22Rv1 (cell line): ENCODE measurements at regions not wholly inside any gene's neighbourhood (a gene's known extent, or its start where the extent isn't known, plus 50 kb on each side); places are given as distances from the start of the nearest gene placed in this dataset.

ENCODE experiments used
- ZFX ChIP-seq: fragments of 450-650 bp; IDR thresholded peaks from 2 replicates; pipeline ENCODE4 v1.6.1; 2017; ENCODE audit warnings: antibody characterized with exemption, borderline replicate concordance
- TF ChIP-seq, protein P1 (sequence below): fragments of 450-650 bp; IDR thresholded peaks from 2 replicates; pipeline ENCODE4 v1.5.1; 2017; ENCODE audit warnings: mild to moderate bottlenecking

DNA sequence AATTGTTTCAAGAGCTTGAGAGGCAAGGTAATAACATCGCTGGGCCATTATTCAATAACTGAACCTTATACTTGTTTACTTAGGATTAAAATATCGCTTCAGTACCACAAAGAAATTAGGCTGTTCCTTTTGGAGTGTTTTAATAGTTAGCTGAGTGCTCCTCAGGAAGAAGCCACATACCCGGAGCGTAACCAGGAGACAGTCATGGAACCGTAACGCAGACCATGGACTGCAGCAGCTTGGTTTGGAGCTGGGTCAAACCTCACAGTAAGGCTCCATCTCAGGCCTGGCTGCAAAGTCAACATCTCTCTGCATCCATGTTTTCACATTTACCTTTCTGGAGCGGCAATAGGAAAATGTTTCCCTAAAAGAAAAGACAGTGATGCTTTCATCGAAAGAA lies 599.0 kb downstream of the TNS3 start:
- TF ChIP-seq, protein P1, sequence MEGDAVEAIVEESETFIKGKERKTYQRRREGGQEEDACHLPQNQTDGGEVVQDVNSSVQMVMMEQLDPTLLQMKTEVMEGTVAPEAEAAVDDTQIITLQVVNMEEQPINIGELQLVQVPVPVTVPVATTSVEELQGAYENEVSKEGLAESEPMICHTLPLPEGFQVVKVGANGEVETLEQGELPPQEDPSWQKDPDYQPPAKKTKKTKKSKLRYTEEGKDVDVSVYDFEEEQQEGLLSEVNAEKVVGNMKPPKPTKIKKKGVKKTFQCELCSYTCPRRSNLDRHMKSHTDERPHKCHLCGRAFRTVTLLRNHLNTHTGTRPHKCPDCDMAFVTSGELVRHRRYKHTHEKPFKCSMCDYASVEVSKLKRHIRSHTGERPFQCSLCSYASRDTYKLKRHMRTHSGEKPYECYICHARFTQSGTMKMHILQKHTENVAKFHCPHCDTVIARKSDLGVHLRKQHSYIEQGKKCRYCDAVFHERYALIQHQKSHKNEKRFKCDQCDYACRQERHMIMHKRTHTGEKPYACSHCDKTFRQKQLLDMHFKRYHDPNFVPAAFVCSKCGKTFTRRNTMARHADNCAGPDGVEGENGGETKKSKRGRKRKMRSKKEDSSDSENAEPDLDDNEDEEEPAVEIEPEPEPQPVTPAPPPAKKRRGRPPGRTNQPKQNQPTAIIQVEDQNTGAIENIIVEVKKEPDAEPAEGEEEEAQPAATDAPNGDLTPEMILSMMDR: no peak
- no peak for TF ChIP-seq ZFX
